ENCODE measurements at regions not wholly inside any gene's neighbourhood (a gene's known extent, or its start where the extent isn't known, plus 50 kb on each side); places are given as distances from the start of the nearest gene placed in this dataset.

DNA sequence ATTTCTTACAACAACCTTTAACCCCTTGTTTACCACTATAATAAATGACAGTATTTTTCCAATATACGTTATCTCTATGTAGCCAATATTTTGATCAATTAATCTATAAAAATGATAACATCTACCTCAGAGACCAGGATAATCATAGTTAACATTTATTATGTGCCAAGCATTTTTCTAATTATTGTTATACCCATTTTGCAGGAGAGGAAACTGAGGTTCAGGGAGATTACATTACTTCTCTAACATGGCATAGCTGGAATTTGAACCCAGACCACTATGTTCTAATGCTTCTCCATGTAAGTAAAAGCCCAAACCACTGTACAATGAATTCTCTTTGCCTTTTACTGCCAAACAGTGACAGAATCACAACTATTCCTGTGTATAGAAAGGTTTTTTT is 113.4 kb upstream of the PFN2 start:
- TF ChIP-seq, protein P1, sequence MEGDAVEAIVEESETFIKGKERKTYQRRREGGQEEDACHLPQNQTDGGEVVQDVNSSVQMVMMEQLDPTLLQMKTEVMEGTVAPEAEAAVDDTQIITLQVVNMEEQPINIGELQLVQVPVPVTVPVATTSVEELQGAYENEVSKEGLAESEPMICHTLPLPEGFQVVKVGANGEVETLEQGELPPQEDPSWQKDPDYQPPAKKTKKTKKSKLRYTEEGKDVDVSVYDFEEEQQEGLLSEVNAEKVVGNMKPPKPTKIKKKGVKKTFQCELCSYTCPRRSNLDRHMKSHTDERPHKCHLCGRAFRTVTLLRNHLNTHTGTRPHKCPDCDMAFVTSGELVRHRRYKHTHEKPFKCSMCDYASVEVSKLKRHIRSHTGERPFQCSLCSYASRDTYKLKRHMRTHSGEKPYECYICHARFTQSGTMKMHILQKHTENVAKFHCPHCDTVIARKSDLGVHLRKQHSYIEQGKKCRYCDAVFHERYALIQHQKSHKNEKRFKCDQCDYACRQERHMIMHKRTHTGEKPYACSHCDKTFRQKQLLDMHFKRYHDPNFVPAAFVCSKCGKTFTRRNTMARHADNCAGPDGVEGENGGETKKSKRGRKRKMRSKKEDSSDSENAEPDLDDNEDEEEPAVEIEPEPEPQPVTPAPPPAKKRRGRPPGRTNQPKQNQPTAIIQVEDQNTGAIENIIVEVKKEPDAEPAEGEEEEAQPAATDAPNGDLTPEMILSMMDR (IDR thresholded peaks at IDR 0.05; ENCODE audit: insufficient read depth, low read length, poor library complexity, severe bottlenecking) = no peak
- TF ChIP-seq EZH2phosphoT487 (conservative IDR thresholded peaks at IDR 0.05; ENCODE audit: low read length) = no peak
